HepG2 (cell line): ENCODE measurements at regions not wholly inside any gene's neighbourhood (a gene's known extent, or its start where the extent isn't known, plus 50 kb on each side); places are given as distances from the start of the nearest gene placed in this dataset.

Experiments used
- ATAC-seq: fragments of 200-7000 bp; cut with Tn5 transposase; 3 replicates; pipeline ENCODE4 v1.9.1; 2020; ENCODE audit warnings: mild to moderate bottlenecking, moderate library complexity
- BruUV-seq: library from RNA; stranded (reverse); fragments of 400-500 nt; replicated peaks from 2 replicates; lab custom pipeline; 2021; lab: Mats Ljungman, UMichigan
- CTCF ChIA-PET: fragments of 300-600 bp; formaldehyde crosslinking; extraction: SDS; loops from one replicate; lab custom pipeline; 2021; ENCODE audit warnings: low total read pairs, inconsistent platforms, low intra/inter-chr PET ratio; lab: Yijun Ruan, JAX
- POLR2A ChIA-PET: fragments of 350-600 bp; sonication (Branson Sonifier 250); formaldehyde crosslinking; loops from one replicate; lab custom pipeline; 2020; ENCODE audit warnings: antibody characterized with exemption, inconsistent platforms; lab: Yijun Ruan, JAX
- DNase-seq: peaks from one replicate; pipeline ENCODE4 v3.0.0-alpha.2; 2015; ENCODE audit warnings: low spot score
- FAIRE-seq: peaks from 3 replicates; lab custom pipeline; 2011; peaks lifted over from hg19 to GRCh38; lab: Jason Lieb, UNC
- H2AFZ ChIP-seq: one replicate; pipeline ENCODE4 v1.6.1; 2011; ENCODE audit warnings: low read length, inconsistent platforms
- H3K27ac ChIP-seq: fragments of 300-600 bp; 3 replicates; pipeline ENCODE4 v1.8.0; 2011; ENCODE audit warnings: mixed run types, mild to moderate bottlenecking, mixed read lengths, low read length, inconsistent platforms; ENCODE audit not compliant: insufficient read depth; ENCODE audit errors: extremely low read length
- H3K27me3 ChIP-seq, 2 experiments: fragments of 200-600 bp in 1 of 2; 2 replicates in 1 of 2; 3 replicates in 1 of 2; pipeline versions ENCODE4 v1.6.0 to v1.8.0; 2011; ENCODE audit warnings: low read length in 2 of 2, mild to moderate bottlenecking in 2 of 2, moderate library complexity in 2 of 2, inconsistent platforms in 1 of 2; ENCODE audit not compliant: insufficient read depth in 2 of 2, control insufficient read depth in 1 of 2
- H3K36me3 ChIP-seq, 2 experiments: fragments of 200-600 bp in 1 of 2; replicated peaks in 1 of 2; 2 replicates in 1 of 2; 3 replicates in 1 of 2; pipeline versions ENCODE4 v1.5.1 to v1.8.0; 2011; ENCODE audit warnings: low read length in 2 of 2, inconsistent platforms in 1 of 2; ENCODE audit not compliant: insufficient read depth in 2 of 2, control insufficient read depth in 1 of 2
- H3K4me1 ChIP-seq: 2 replicates; pipeline ENCODE4 v1.5.1; 2012; ENCODE audit warnings: low read length, inconsistent platforms; ENCODE audit not compliant: insufficient read depth
- H3K4me2 ChIP-seq: 2 replicates; pipeline ENCODE4 v1.6.0; 2011; ENCODE audit warnings: low read depth, low read length, inconsistent platforms
- H3K4me3 ChIP-seq, 3 experiments: fragments of 200-600 bp in 1 of 3; sonication (generic), shearing (Covaris generic) in 1 of 3; replicated peaks in 1 of 3; 2 replicates each; pipeline ENCODE4 v1.5.1; 2011 to 2016; ENCODE audit warnings: low read length in 3 of 3, inconsistent platforms in 2 of 3, low read depth in 2 of 3, mild to moderate bottlenecking in 2 of 3, control low read depth in 1 of 3, mixed read lengths in 1 of 3; ENCODE audit not compliant: insufficient read depth in 1 of 3
- H3K79me2 ChIP-seq: one replicate; pipeline ENCODE4 v1.6.1; 2011; ENCODE audit warnings: low read length, inconsistent platforms; ENCODE audit not compliant: insufficient read depth
- H3K9ac ChIP-seq: 2 replicates; pipeline ENCODE4 v1.6.0; 2011; ENCODE audit warnings: mild to moderate bottlenecking, low read depth, low read length, inconsistent platforms; ENCODE audit not compliant: insufficient read depth
- H3K9me3 ChIP-seq: 2 replicates; pipeline ENCODE4 v1.5.1; 2012; ENCODE audit warnings: mild to moderate bottlenecking, low read length
- H4K20me1 ChIP-seq: 2 replicates; pipeline ENCODE4 v1.6.0; 2011; ENCODE audit warnings: inconsistent platforms, mild to moderate bottlenecking, low read length, moderate library complexity; ENCODE audit not compliant: insufficient read depth
- FOXO4 ChIP-seq: sonication (generic); formaldehyde crosslinking; conservative IDR thresholded peaks from 2 replicates; pipeline ENCODE4 v1.8.1; 2023; ENCODE audit warnings: missing genetic modification reagents
- HNRNPLL ChIP-seq: fragments of 200-400 bp; formaldehyde crosslinking; IDR thresholded peaks from 2 replicates; pipeline ENCODE4 v1.6.1; 2017; ENCODE audit warnings: mild to moderate bottlenecking, low read depth, low read length; ENCODE audit not compliant: poor library complexity, severe bottlenecking
- RAD51 ChIP-seq: fragments of 450-650 bp; IDR thresholded peaks from 2 replicates; pipeline ENCODE4 v1.6.1; 2016; ENCODE audit warnings: borderline replicate concordance
- SCMH1 ChIP-seq: sonication (generic); formaldehyde crosslinking; IDR thresholded peaks from 2 replicates; pipeline ENCODE4 v1.9.0; 2021; ENCODE audit warnings: missing genetic modification reagents, mild to moderate bottlenecking, borderline replicate concordance
- ZBTB33 ChIP-seq: sonication (generic); formaldehyde crosslinking; IDR thresholded peaks from 2 replicates; pipeline ENCODE4 v1.4.0; 2020; ENCODE audit warnings: missing genetic modification reagents
- ZNF281 ChIP-seq: sonication (generic); formaldehyde crosslinking; IDR thresholded peaks from 2 replicates; pipeline ENCODE4 v1.4.0; 2020; ENCODE audit warnings: missing genetic modification reagents, borderline replicate concordance
- ZNF33A ChIP-seq: sonication (generic); formaldehyde crosslinking; IDR thresholded peaks from 2 replicates; pipeline ENCODE4 v1.5.1; 2020; ENCODE audit warnings: missing genetic modification reagents, mild to moderate bottlenecking, moderate library complexity, borderline replicate concordance
- ZXDC ChIP-seq: sonication (generic); formaldehyde crosslinking; IDR thresholded peaks from 2 replicates; pipeline ENCODE4 v1.5.0; 2020; ENCODE audit warnings: mild to moderate bottlenecking, missing genetic modification reagents
- WGBS: methylation state at CpG from one replicate; pipeline ENCODE4 v1.1.6; 2017; ENCODE audit warnings: low lambda C conversion rate; 5-methylcytosine and 5-hydroxymethylcytosine counted together
- in situ Hi-C: cut with HindIII; loops from 2 replicates; pipeline ENCODE4 v1.10.0; 2017; ENCODE audit warnings: low pct_unique_long_range_greater_than_20kb; ENCODE audit not compliant: extremely low pct_ligation_motif_present
- intact Hi-C: fragments of 100-400 bp; cut with micrococcal nuclease; formaldehyde crosslinking; loops from one replicate; pipeline ENCODE4 v1.10.0; 2022; ENCODE audit not compliant: unreplicated experiment

- DNase-seq (no peak), ATAC-seq (no peak), FAIRE-seq (no peak)
- no peaks in the 10 kb centered on the region for H3K79me2 ChIP-seq
- no peaks in the 10 kb centered on the region for H3K9me3 ChIP-seq
- intact Hi-C loops = no loop called here
- no peak overlapping the region for H3K4me2 ChIP-seq
- H3K27me3 ChIP-seq = no peaks in the 10 kb centered on the region
- H3K4me3 ChIP-seq = no peak overlapping the region
- TF ChIP-seq RAD51 = peak; percentile 42; the same call in 1 of the 2 replicates
- TF ChIP-seq ZXDC (CRISPR knock-in tag) = no peak
- no peak overlapping the region for H2AFZ ChIP-seq
- H3K36me3 ChIP-seq = no peaks in the 10 kb centered on the region
- no peak overlapping the region for H3K9ac ChIP-seq
- CTCF ChIA-PET = no interaction called here
- H3K27ac ChIP-seq = no peak overlapping the region
- POLR2A ChIA-PET = no interaction called here
- WGBS = 6% methylated on average over 3 of the region's 3 CpGs
- BruUV-seq = no TSS peak
- in situ Hi-C loops = no loop called here
- peaks cover 16% of the 10 kb centered on the region for H3K4me1 ChIP-seq
- no peaks in the 10 kb centered on the region for H4K20me1 ChIP-seq
These were observed 155.0 kb downstream of the OMA1 start for GRCh38 chr1:58391514-58391913.

GRCh38 chr1:58391056-58391455, 155.5 kb downstream of the OMA1 start:
- ChIA-PET POLR2A (no interaction called here), CTCF (no interaction called here)
- no peaks in the 10 kb centered on the region for H4K20me1 ChIP-seq
- ATAC-seq = no peak
- 43% methylated on average over 5 of the region's 5 CpGs for WGBS
- H3K27me3 ChIP-seq = no peaks in the 10 kb centered on the region
- no peak overlapping the region for H3K4me2 ChIP-seq
- no peaks in the 10 kb centered on the region for H3K79me2 ChIP-seq
- H3K36me3 ChIP-seq = no peaks in the 10 kb centered on the region
- H3K9me3 ChIP-seq = no peaks in the 10 kb centered on the region
- no peak overlapping the region for H2AFZ ChIP-seq
- intact Hi-C loops (no loop called here), in situ Hi-C loops (no loop called here)
- H3K4me3 ChIP-seq = no peak overlapping the region
- no TSS peak for BruUV-seq
- H3K4me1 ChIP-seq = peaks cover 12% of the 10 kb centered on the region
- FAIRE-seq = no peak
- DNase-seq = no peak
- H3K27ac ChIP-seq = no peak overlapping the region
- H3K9ac ChIP-seq = no peak overlapping the region
- no peak for TF ChIP-seq ZNF281
- TF ChIP-seq ZNF33A (CRISPR knock-in tag) = no peak
- no peak for TF ChIP-seq ZBTB33 (CRISPR knock-in tag)
- TF ChIP-seq SCMH1 (CRISPR knock-in tag) = no peak
- no peak for TF ChIP-seq FOXO4 (CRISPR knock-in tag)
- no peak for TF ChIP-seq HNRNPLL
